ENCODE measurements at regions not wholly inside any gene's neighbourhood (a gene's known extent, or its start where the extent isn't known, plus 50 kb on each side); places are given as distances from the start of the nearest gene placed in this dataset.

DNA sequence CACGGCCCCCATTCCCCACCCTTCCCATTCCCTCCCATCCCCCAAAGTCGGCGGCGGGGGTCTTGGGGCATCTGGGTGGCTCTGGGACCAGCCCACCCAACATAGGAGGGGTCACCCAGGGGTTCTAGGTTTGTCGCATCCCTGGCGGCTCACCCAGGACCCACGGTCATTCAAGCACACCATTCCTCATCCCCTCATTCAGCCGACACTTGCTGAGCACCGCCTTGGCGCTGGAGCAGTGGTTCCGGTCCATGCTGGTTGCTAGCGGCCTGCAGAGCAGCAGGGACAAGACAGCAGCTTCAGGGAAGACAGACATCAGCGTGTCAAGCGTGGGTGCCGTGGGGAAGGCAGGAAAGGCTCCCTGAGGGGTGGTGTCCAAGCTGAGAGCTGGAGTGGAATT, 50.5 kb upstream of the OTOS start:
- no peak for FAIRE-seq

DNA sequence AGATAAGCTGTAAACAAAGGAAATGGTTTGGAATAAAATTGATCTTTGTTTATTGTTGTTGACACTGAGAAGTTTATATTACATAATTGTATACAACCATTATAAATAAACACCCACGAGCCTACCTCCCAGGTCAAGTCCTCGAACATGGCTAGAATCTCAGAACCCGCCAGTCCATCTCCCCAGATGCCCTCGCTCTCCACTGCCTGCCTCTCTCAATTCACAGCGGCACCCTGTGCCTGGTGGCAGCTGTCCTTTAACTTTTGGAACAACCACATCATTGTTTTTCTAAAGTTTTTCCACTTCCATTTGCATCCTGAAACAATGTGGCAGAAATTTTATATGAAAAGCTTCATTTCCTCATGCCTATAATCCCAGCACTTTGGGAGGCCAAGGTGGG, 52.2 kb upstream of the OTOS start:
- FAIRE-seq = no peak

DNA sequence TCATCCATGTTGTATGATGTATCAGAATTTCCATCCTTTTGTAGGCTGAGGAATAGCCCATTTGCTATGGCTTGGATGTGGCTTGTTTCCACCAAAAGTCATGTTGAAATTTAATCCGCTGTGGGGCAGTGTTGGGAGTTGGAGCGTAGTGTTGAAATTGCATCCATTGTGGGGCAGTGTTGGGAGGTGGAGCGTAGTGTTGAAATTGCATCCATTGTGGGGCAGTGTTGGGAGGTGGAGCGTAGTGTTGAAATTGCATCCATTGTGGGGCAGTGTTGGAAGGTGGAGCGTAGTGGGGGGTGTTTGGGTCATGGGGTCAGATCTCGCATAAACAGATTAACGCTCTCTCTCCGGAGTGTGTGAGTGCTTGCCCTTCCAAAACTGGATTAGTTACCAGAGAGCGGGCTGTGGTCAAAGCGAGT, 53.9 kb upstream of the OTOS start:
- FAIRE-seq = peak; percentile 86

DNA sequence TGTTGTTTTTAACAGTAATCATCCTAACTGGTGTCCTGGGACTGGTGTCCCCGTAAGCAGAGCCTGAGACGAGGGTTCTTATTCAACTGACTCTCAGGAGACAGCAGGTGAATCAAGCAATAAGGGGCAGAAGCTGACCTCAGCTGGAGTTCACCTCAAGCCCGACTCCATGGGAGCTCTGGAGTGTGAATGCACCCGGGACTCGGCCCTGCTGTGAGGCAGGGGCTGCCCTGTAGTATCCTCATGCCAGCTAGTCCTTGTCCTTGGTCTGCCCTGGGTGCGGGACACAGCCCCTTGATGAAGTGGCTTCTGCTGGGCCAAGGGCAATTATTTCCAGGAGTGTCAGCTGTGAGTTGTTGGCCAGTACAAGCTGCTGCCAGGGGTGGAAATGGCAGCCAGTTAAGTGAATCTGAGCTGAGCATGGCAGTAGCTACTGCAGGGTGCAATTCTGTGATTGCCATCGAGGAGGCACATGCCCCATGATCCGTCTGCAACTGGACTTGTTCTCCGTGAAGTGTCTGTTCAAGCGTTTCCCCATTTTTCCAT, 54.9 kb upstream of the OTOS start:
- no peak for FAIRE-seq

DNA sequence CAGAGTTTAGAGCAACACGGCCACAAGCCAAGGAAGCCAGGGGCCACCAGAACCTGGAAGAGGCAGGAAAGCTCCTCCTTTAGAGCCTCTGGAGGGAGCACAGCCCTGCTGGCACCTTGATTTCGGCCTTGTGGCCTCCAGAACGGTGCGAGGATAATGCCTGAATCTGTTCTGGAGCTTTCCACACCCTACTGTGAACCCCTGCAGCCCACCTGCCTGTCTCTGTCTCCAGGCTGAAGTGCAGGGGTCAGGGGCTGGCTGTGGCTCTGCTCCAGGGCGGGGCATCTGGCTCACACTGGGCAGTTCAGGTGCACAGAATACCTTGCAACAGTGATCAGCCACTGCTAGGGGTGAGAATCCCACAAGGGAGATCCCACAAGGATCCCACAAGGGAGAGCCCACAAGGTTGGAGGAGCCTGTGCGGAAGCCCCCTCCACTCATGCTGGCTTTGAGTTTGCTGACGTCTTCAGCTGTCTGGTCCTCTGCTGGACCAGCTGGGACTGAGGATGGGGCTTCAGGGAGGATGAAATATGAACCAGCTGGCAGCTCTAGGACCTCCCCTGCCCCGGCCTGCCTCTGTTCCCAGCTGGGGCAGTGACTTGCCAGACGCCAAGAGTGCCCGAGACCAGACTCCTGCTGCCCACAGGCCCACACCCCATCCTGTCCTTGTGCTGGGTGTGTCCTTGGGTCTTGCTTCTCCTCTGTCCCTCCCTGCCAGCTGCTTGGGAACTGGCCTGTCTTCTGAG, 56.4 kb upstream of the OTOS start:
- no peak for FAIRE-seq

DNA sequence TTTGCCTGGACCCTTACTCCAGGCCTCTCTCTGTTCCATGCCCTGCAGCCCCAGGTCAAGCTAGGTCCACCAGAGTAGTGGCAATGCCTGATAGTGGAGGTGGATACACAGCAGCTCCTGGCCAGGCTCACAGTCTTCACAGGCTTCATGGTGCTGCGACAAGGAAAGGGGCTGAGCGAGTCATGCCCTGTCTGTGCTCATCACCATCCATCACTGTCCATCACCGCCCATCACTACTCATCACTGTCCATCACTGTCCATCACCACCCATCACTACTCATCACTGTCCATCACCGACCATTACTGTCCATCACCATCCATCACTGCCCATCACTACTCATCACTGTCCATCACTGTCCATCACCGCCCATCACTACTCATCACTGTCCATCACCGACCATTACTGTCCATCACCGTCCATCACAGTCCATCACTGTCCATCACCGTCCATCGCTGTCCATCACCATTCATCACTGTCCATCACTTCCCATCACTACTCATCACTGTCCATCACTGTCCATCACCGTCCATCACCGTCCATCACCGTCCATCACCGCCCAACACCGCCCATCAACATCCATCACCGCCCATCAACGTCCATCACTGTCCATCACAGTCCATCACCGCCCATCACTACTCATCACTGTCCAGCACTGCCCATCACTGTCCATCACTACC, 57.1 kb upstream of the OTOS start:
- no peak for FAIRE-seq

DNA sequence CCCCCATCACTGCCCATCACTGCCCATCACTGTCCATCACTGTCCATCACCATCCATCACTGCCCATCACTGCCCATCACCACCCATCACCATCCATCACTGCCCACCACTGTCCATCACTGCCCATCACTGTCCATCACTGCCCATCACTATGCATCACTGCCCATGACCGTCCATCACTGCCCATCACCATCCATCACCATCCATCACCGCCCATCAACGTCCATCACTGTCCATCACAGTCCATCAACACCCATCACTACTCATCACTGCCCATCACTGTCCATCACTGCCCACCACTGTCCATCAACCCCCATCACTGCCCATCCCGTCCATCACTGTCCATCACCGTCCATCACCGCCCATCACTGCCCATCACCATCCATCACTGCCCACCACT, 57.8 kb upstream of the OTOS start:
- FAIRE-seq = no peak

DNA sequence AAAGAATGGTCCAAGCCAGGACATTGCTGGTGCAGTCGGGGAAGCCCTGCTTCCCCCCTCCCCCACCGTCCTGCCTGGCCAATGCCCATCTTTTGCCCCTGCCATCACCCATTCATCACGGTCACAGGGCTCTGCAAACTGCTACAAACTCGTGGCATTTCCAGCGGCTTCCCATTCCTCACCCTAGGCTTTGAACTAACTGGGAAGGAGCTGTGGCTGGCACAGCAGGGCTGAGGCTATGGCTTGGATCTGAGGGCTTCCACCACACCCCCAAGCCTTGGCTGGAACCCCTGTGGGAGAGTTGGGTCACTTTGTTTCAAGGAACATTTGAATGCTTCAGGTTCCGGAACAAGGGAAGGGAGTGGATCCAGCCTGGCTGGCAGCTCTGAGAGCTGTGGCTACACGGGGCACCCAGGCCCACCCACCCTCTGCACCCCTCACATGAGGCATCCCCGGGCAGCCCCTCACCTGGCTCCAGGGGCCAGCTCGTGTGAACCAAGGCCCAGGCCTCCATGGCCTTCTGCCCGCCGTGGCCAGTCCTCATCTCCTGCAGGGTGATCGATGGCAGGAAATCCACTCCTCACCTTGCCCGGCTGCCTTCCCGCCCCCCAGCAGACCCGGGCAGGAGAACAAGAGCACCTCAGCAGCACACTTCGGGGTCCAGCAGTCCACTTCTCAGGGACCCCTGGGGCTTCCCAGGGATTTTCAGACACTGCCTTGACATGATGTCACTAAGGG, 58.8 kb upstream of the OTOS start:
- FAIRE-seq = no peak

DNA sequence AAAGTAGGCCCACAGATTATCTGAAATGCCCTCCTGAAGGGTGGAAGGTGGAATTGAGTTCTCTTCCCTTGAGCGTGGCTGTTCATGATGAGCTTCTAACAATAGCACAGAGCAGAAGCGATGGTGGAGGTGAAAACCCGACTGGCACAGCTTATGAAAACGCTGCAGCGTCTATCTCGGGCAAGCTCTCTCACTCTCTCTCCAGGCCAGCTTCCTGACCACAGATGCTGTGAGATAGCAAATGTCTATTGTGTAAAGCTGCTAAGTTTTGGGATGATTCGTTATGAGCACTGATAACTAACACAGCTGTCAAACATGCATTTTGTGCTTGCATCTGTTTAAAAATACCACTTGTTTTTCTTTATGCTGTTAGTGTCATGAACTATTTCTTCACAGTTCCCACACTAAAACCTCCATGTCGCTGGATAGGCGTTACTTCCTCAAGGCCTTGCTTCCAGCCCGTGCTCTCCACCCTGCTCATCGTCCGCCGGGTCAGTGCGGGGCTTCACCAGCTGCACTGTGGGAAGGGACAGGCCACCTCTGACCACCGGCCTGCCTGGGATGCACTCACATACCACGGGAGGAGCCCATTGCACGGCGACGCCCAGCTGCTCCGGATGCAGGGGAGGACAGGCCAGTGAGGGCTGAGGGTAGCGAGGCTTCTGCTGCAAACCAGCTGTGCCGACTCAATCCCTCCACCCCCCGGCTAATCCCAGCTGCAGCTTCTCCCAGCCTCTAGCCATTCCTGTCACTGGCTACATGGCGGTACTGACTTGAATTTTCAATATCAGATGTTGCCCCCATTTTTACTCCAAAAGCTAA, 60.0 kb upstream of the OTOS start:
- no peak for FAIRE-seq

DNA sequence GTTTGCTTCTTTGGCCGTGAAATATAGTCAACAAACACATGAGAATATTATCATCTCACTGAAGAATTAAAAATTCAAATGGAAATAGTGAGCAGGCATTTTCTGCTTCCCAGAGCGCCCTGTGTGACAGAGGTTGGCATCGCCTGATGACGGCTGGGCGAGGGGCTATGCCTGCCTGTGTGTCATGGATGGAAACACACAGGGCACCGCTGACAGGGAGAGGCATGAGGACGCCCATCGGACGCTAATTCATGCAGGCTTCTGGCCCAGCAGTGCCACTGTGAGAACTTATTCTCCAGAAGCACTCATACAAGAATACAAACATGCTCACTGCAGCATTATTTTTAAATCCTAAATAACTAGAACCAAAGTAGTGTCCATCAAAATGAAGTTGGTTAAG, 61.4 kb upstream of the OTOS start:
- no peak for FAIRE-seq

DNA sequence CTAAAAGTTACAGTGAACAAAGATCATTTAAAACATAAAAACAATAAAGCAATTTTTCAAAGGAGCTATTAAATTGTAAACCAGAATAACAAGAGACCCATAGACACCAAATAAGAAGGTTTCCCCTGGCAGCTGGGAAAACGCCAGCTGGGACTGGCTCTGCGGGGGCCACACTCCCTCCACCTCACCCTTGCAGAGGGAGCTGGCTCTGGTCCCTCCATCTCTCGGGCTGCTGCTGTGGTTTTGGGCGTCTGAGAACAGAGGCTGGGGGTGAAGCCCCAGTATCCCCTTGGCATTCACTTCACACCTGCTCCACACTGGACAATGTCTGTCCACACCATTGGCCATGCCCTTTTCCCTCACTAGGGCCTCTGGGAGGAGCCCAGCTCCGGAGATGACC, 62.1 kb upstream of the OTOS start:
- FAIRE-seq = no peak

DNA sequence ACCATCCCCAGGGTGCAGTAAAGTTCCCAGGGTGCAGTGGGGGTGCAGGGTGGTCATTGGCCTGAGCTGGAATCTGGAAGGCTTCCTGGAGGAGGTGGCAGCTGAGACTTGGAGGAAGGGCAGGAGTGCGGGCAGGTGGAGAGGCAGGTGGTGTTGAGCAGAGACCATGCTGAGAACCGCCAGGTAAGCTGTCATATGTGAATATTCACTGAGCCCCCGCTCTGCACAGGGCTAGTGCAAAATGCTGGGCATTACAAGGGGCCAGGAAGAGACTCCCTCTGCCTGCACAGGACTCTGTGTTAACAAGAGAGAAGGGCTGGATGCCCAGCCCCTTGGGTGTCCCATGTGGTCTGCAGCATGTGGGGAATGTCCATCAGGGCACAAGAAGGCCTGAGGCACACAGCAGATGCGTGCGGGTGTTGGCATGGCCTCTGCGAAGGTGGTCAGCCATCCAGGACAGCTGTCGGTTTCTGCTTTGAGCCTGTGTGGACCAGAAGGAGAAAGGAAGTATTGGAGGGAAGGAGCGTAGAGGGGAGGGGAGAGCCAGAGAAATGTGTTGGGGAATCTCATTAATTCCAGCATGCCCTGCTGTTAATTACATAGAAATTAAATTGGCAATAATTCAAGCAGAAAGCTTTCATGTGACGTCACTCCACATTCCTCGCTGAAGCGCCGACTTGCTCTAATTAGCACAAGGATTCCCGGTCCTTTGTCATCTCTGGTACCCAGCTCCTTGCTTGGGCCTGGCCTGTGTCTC, 62.8 kb upstream of the OTOS start:
- FAIRE-seq = no peak

DNA sequence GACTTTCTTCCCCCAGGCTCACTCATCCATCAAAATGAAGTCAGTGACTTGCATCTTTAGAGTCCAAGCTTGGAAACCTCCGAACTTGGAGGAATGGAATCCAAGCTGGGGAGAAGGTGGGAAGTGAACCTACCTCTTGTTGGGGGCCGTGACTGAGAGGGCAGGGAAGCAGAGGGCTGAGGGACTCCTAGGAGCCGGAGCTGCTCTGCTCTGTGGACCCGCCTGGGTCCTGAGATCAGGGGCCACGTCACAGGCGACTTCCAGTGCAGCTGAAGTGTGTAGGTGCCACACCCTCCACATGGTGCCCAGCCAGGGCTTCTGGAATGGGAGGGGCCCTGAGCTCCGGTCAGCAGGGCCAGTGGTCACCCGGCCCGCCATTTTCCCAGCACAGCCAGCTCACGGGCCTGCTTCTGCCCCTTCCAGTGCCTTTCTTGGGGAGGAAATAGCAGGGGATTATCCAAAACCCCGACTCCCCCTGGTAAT, 63.4 kb upstream of the OTOS start:
- FAIRE-seq = no peak

DNA sequence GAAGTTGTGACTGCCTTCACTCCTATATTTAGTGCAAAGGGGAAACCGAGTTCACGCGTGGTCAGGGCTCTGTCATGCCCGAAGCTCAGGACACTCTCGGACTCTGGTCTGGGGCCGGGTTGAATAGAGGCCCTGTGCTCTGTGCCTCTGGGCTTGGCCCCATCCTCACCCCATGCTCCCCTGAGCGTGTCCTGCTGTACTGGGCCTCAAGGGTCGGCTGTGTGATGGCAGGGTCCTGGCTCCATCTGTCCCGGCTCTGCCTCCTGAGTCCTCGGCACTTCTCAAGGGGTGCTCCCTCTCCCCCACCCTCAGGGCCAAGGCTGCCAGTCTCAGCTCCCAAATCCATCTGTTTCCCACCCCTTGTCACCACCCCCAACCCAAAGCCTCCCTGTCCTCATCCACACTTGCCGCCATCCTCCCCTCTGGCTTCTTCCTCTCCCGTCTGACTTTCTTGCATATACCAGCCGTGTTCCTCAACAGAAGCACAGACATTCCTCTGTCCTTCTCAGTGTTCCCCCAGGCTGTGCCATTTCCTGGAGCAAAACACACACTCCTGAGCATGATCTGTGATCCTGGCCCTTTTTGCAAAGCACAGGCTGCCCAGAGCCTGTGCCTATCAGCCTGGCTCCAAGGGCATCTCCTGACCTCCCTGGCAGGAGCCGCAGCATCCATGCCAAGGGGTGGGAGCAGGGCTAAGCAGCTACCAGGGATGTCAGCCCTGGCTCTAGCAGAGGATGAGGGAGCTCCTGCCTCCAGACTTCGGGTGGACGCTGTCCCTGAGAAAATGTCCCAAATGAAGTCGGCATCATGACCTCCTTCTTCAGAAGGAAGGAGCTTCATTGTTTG, 64.2 kb upstream of the OTOS start:
- FAIRE-seq = no peak

DNA sequence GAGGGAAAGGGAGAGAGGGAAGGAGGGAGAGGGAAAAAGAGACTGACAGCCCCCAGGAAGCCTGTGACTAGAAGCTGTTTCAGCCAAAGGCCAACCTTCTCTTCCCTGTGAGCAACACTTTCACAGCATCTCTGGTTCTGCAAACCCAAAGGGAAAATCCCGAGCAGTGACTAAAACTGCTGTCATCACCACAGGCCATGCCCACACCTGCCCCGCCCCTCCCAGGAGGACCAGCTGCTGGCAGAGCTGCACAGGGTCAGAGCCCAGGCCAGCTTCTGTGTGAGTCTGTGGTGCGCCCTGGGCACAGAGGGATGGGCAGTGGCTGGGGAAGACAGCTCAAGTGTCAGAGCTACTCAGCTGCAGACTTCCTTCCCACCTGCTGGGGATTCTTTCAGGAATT, 64.9 kb upstream of the OTOS start:
- no peak for FAIRE-seq

DNA sequence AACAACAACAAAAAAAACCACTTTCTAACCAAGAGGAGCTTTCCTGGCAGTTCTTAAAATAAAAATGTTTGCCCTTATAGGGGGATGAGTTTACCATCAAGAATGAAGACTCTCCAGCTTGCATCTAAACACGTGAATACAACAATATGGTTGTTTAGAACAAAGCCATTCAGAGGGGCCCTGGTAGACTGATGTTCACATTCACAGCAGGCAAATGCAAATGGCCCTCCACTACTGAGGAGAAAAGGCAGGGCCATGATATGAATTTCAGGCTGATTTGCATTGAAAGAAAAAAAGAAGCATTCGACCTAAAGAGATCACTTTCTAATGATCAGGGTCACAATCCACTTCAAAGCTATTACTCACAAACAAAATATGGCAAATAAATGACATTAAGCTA, 65.3 kb upstream of the OTOS start:
- no peak for FAIRE-seq

DNA sequence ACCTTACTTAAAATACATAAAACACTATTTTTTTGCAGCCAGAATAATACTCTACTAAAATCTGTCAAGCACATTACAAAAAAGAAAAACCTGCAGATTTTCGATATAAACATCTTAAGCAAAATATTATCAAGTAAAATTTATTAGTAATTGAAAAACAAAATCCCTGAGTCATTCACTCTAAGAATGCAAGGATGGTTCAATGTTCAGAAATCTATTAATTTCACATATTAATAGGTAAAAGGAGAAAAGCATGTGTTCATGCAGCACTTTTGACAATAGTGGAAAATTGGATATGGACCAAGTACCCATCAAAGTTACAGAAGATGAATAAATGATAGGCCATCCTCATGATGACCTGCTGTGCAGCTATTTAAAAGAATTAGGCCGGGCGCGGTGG, 66.2 kb upstream of the OTOS start:
- no peak for FAIRE-seq

DNA sequence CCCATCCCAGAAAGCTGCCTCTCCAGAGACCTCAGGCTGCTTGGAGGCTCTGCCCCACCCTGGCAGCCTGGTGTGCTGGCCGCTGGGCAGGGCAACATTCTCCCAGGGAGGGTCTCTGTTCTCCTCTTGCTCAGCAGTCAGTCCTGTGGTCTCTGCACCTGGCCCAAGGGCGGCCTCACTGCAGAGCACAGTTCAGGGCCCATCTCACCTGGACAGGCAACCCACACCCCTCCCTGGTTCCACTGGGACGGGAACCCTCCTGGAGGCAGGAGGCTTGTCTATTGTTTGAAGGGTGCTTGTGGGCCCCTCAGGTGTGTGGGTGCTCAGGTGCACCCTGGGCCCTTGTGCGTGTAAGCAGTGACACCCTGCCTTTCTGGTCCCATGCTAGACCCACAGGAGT, 67.2 kb upstream of the OTOS start:
- no peak for FAIRE-seq

DNA sequence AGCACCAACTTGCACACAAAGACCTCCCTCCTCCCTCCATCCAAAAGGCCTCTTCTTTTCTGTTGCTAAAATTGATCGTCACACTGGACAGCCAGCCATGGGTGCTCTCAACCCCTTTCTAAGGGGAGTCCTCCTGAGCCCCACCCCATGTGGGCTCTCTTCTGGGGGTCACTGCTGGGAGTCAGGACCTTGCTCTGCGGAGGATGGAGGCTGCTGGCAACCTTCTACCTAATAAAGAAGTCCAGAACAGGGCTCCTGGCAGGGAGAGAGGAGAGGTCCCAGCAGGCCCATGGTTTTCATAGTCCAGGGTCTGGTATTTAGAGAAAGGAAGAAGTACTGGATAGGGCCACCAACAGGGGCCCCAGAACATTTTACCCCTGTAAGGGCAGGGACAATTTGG, 67.6 kb upstream of the OTOS start:
- no peak for FAIRE-seq

DNA sequence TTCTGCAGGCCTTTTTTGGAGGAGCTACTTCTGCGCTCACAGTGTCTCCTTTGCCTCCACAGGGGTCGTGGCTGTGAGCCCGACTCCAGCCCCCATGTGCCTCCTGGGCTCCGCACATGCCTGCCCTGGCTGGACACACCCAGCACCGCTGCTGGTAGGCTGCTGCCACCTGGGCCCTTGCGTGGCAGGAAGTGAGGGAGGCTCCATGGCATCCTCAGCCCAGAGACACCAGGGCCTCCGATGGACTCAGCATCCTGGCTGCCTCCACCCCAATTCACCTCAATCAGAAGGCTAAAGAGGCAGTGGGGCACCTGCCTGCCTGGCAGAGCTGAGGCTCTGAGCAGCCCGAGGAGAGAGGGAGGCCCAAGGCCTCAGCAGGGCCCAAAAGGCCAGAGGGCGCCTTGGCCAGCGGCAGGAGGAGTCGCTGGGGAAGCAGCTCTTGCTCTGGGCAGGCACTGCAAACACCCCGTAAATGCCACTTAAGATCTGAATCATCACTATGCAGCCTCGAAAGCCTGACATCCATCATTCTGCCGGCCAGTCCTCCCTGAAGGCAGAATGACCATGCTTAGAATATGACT, 68.3 kb upstream of the OTOS start:
- no peak for FAIRE-seq

DNA sequence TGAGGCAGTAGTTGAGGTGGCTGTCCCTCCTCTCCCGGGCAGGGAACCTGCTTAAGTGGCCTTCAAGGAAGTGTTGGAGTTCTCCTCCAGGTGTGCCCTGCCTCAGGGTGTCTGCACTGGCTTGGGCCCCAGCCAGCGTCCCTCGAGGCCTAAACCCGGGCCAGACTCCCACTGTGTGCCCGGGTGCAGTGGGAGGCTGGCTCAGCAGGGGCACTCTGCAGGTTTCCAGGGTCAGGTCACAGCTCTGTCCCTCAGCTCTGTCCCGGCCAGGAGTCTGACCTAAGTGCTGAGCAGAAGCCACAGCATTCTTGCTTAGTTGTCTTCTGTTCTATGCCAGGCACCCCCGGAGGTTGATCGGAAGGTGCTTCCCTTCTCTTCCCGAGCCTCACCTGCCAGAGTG, 69.0 kb upstream of the OTOS start:
- FAIRE-seq = no peak
